Lower lobe of right lung (tissue), 2 donors: ENCODE measurements at regions not wholly inside any gene's neighbourhood (a gene's known extent, or its start where the extent isn't known, plus 50 kb on each side); places are given as distances from the start of the nearest gene placed in this dataset.

ENCODE experiments used
- ATAC-seq, 2 donors: fragments of 200-7000 bp; cut with Tn5 transposase; one replicate each; pipeline ENCODE4 v1.9.1; 2020 to 2022; ENCODE audit warnings: mild to moderate bottlenecking in 2 of 2, moderate library complexity in 2 of 2
- DNase-seq: peaks from one replicate; pipeline ENCODE4 v3.0.0-alpha.2; 2020
- H3K27ac ChIP-seq: fragments of 200-600 bp; one replicate; pipeline ENCODE4 v1.8.0; 2022
- H3K27me3 ChIP-seq: fragments of 200-600 bp; one replicate; pipeline ENCODE4 v1.8.0; 2022; ENCODE audit warnings: low read depth
- H3K36me3 ChIP-seq: fragments of 200-600 bp; one replicate; pipeline ENCODE4 v1.8.0; 2022; ENCODE audit warnings: mild to moderate bottlenecking
- H3K4me1 ChIP-seq: fragments of 200-600 bp; one replicate; pipeline ENCODE4 v1.8.0; 2022
- H3K4me3 ChIP-seq: fragments of 200-600 bp; one replicate; pipeline ENCODE4 v1.8.0; 2022; ENCODE audit warnings: mild to moderate bottlenecking
- H3K9me3 ChIP-seq: fragments of 200-600 bp; one replicate; pipeline ENCODE4 v1.8.0; 2022
- intact Hi-C: fragments of 100-400 bp; cut with DNase I; formaldehyde crosslinking; loops from one replicate; pipeline ENCODE4 v1.11.0; 2022
- TF ChIP-seq, protein P1 (sequence below): fragments of 200-600 bp; IDR thresholded peaks from one replicate; pipeline ENCODE4 v1.8.0; 2022; ENCODE audit warnings: antibody characterized with exemption, mild to moderate bottlenecking
- donor health status: DM: no; HTN: yes; CAD: no; lungs with severe emphysema.

DNA sequence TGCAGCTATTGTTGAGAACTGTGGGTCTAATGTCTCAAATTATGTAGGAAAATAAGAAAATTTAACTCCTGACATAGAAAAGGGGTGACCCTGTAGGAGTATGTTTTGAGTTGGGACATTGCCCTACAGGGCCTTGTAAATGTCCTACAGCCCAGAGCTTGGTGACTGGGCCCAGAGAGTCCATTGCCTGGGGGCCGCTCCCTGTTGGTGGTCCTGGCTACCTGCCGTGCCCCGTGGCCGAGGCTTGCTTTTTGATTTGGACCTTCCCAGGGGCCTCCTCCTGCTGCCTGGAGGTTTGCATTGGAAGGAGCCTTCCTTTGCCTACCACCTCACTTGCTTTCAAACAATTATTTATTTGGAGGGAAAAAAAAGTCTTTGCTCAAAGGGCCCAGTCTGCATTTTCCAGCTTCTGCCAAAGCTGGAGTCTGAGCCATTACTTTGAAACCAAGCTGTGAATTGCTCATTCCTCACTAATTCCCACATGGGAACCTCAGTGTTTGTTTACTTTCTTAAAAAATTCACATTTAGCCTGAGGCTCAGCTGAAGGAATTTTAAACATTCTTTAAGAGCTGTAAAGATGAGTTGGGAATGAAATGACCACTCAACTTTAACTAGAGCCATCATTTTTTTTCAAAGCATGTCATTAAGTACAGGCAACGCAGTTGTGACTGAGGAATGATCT is 355.0 kb downstream of the GLRX3 start:
- no peaks in the 10 kb centered on the region for H3K27me3 ChIP-seq
- H3K36me3 ChIP-seq = no peaks in the 10 kb centered on the region
- H3K4me1 ChIP-seq = no peaks in the 10 kb centered on the region
- intact Hi-C loops = no loop called here
- ATAC-seq (no peak), DNase-seq (no peak)
- no peak overlapping the region for H3K27ac ChIP-seq
- TF ChIP-seq, protein P1, sequence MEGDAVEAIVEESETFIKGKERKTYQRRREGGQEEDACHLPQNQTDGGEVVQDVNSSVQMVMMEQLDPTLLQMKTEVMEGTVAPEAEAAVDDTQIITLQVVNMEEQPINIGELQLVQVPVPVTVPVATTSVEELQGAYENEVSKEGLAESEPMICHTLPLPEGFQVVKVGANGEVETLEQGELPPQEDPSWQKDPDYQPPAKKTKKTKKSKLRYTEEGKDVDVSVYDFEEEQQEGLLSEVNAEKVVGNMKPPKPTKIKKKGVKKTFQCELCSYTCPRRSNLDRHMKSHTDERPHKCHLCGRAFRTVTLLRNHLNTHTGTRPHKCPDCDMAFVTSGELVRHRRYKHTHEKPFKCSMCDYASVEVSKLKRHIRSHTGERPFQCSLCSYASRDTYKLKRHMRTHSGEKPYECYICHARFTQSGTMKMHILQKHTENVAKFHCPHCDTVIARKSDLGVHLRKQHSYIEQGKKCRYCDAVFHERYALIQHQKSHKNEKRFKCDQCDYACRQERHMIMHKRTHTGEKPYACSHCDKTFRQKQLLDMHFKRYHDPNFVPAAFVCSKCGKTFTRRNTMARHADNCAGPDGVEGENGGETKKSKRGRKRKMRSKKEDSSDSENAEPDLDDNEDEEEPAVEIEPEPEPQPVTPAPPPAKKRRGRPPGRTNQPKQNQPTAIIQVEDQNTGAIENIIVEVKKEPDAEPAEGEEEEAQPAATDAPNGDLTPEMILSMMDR = no peak
- no peak overlapping the region for H3K4me3 ChIP-seq
- H3K9me3 ChIP-seq = no peaks in the 10 kb centered on the region

DNA sequence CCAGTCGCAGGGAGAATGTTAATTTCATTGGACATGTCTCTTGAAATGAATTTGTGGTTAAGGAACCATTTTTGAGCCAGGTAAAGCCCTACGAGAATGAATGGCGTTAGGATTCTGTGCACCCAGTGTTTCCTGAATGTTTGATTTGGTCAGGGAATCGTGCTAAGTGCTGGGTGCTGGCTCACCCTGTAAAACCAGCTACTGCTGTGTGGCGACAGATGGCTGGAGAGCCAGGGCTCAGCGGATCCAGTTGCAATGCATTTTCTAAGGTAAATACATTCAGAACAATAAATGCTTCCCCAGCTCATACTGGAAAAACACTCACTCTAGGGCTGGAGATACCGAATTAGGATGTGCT is 355.5 kb downstream of the GLRX3 start:
- no peak for ATAC-seq
- Histone ChIP-seq H3K27me3 (no peaks in the 10 kb centered on the region), H3K9me3 (no peaks in the 10 kb centered on the region), H3K36me3 (no peaks in the 10 kb centered on the region), H3K27ac (no peak overlapping the region), H3K4me1 (no peaks in the 10 kb centered on the region), H3K4me3 (no peak overlapping the region)
- TF ChIP-seq, protein P1 = no peak
- intact Hi-C loops = no loop called here
- no peak for DNase-seq

DNA sequence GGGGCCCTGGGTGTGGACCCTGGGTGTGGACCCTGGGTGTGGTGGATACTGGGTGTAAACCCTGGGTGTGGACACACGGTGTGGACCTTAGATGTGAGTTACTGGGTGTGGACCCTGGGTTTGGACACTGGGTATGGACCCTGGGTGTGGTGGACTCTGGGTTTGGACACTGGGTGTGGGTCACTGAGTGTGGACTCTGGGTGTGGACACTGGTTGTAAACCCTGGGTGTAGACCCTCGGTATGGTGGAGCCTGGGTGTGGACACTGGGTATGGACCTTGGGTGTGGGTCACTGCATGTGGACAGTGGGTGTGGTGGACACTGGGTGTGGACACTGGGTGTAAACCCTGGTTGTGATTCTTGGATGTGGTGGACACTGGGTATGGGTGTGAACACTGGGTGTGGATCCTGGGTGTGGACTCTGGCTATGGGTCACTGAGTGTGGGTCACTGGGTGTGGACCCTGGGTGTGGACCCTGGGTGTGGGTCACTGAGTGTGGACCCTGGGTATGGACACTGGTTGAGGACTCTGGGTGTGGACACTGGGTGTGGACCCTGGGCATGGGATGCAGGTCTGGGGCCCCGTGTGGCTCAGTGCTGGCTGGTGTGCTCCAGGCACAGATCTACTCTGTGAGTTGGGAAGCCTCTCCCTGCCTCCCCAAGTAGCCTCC is 356.2 kb downstream of the GLRX3 start:
- Histone ChIP-seq H3K4me3 (no peak overlapping the region), H3K9me3 (no peaks in the 10 kb centered on the region), H3K36me3 (no peaks in the 10 kb centered on the region), H3K4me1 (no peaks in the 10 kb centered on the region), H3K27ac (no peak overlapping the region), H3K27me3 (no peaks in the 10 kb centered on the region)
- peak; percentile 8 to 33 for ATAC-seq
- intact Hi-C loops = no loop called here
- no peak for DNase-seq
- TF ChIP-seq, protein P1 = no peak

DNA sequence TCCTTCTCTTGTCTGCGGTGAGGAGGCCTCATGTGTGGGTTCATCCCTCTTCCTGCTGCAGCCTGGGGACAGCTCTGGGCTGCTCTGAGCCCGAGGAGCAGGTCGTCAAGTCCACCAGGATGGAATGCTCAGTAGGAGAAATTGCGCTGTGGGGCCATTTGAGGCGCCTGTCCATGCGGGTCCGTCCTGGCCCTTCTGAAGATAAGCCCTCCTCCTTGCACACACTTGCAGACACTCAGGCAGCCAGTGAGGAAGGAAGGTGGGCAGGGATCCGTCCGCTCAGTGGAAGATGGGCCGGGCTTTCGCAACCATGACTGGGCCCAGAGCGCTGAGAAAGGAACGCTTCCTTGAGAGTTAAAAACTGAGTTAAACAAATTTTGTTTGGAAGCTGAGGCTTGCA is 356.8 kb downstream of the GLRX3 start:
- Histone ChIP-seq H3K27ac (no peak overlapping the region), H3K4me1 (no peaks in the 10 kb centered on the region), H3K4me3 (no peak overlapping the region), H3K27me3 (peaks cover 2% of the 10 kb centered on the region), H3K9me3 (no peaks in the 10 kb centered on the region), H3K36me3 (no peaks in the 10 kb centered on the region)
- TF ChIP-seq, protein P1 = no peak
- ATAC-seq = no peak
- no peak for DNase-seq
- intact Hi-C loops = no loop called here

DNA sequence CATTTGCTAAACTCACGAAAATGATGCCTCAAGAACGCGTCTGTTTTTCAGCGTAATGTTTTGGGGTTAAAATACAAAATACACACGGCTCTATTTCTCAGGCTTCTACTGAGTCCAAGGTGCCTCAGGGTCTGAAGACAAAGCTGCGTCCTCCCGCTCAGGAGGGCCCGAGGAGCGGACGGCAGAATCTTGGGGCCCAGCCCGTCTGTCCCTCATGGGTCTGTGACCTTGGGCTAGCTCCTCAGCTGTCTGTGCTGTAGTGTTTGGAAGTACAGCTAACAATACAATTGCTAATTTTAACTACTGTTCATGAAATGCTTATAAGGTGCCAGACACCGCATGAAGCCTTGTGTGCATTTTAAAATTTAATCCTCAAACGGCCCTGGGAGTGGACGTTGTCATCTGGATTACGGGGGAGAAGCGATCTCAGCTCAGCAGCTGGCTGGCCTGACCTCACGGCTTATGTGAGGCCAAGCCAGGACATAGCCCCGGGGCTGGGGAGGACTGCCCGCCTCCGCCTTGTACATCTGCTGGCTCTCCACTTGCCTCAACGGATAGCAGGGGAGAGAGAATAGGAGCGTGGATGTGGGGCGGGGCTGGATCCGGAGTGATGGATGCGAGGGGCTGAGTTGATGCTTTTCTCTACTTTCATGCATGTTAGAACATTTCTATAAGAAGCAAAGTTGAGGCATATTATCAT is 357.4 kb downstream of the GLRX3 start:
- intact Hi-C loops = no loop called here
- TF ChIP-seq, protein P1 = no peak
- H3K27ac ChIP-seq = no peak overlapping the region
- no peak for ATAC-seq
- H3K36me3 ChIP-seq = no peaks in the 10 kb centered on the region
- no peak overlapping the region for H3K4me3 ChIP-seq
- DNase-seq = no peak
- H3K27me3 ChIP-seq = peaks cover 3% of the 10 kb centered on the region
- H3K9me3 ChIP-seq = no peaks in the 10 kb centered on the region
- H3K4me1 ChIP-seq = no peaks in the 10 kb centered on the region
